Thoracic aorta (tissue), 2 donors: ENCODE measurements at regions not wholly inside any gene's neighbourhood (a gene's known extent, or its start where the extent isn't known, plus 50 kb on each side); places are given as distances from the start of the nearest gene placed in this dataset.

Experiments used
- ATAC-seq: fragments of 150-250 bp; one replicate; pipeline ENCODE4 v1.8.0; 2017; ENCODE audit warnings: low read depth; ENCODE audit not compliant: insufficient number of reproducible peaks, low FRiP score
- DNase-seq: peaks from one replicate; pipeline ENCODE4 v3.0.0-alpha.2; 2020; ENCODE audit warnings: low spot score
- H3K27ac ChIP-seq, 2 donors: fragments of 200-600 bp; sonication (generic); 1 replicate in 1 of 2; 2 replicates in 1 of 2; pipeline ENCODE4 v1.5.1; 2016; ENCODE audit warnings: mild to moderate bottlenecking in 2 of 2, moderate library complexity in 2 of 2
- H3K27me3 ChIP-seq: fragments of 200-600 bp; sonication (generic); replicated peaks from 2 replicates; pipeline ENCODE4 v1.6.0; 2016; ENCODE audit warnings: mild to moderate bottlenecking; ENCODE audit not compliant: insufficient read depth
- H3K36me3 ChIP-seq: fragments of 200-600 bp; sonication (generic); one replicate; pipeline ENCODE4 v1.5.1; 2016
- H3K4me1 ChIP-seq, 2 donors: fragments of 200-600 bp; sonication (generic); 1 replicate in 1 of 2; 2 replicates in 1 of 2; pipeline versions ENCODE4 v1.5.1 to v1.6.0; 2016; ENCODE audit warnings: low read depth in 2 of 2, mild to moderate bottlenecking in 1 of 2; ENCODE audit not compliant: control insufficient read depth in 1 of 2
- H3K4me3 ChIP-seq: fragments of 200-600 bp; sonication (generic); 2 replicates; pipeline ENCODE4 v1.5.1; 2016; ENCODE audit warnings: mild to moderate bottlenecking
- H3K9me3 ChIP-seq: fragments of 200-600 bp; sonication (generic); 2 replicates; pipeline ENCODE4 v1.5.1; 2016
- TF ChIP-seq, protein P1 (sequence below): fragments of 200-600 bp; sonication (generic); IDR thresholded peaks from one replicate; pipeline ENCODE4 v1.5.1; 2019; ENCODE audit warnings: antibody characterized with exemption

DNA sequence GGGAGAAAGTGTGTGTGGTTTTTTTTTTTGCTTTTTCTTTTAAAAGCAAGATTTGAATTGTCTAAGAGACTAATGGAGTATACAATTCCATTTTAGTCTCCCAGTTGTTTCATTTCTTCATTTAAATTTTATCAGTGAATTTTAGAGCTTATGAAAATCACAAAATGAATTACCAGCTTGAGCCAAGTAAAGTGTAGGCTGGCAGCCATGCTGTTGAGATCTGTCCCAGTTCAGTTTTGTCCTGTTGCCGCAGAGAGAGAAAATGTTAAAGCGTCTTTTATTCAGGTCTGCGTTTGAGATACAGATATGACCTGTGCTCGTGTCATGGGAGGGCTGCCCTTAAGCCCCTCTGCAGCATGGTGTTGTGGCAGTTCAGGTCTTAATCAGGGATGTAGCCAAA lies 256.5 kb downstream of the IPO8 start:
- DNase-seq = no peak
- TF ChIP-seq, protein P1, sequence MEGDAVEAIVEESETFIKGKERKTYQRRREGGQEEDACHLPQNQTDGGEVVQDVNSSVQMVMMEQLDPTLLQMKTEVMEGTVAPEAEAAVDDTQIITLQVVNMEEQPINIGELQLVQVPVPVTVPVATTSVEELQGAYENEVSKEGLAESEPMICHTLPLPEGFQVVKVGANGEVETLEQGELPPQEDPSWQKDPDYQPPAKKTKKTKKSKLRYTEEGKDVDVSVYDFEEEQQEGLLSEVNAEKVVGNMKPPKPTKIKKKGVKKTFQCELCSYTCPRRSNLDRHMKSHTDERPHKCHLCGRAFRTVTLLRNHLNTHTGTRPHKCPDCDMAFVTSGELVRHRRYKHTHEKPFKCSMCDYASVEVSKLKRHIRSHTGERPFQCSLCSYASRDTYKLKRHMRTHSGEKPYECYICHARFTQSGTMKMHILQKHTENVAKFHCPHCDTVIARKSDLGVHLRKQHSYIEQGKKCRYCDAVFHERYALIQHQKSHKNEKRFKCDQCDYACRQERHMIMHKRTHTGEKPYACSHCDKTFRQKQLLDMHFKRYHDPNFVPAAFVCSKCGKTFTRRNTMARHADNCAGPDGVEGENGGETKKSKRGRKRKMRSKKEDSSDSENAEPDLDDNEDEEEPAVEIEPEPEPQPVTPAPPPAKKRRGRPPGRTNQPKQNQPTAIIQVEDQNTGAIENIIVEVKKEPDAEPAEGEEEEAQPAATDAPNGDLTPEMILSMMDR = no peak
- no peak for ATAC-seq

DNA sequence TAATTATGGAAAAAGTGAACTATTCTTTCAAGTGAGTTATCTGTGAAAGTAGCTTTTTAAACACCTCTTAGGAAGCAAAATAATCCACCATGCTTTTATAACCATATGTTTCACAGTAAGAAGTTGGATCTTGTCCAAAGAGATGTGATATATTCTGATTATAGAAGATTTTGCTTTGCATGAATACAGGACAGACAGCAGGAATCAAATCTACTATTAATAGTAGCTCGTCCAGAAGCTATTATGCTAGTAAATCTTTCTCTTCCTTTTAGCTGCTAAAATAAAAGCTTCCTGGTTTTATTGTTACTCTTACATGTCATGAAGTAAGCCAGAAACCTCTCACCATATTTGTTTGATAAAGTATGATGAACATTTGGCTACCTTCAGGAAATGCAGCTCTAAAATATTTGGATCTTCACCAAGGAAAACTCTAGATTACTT lies 257.0 kb downstream of the IPO8 start:
- ATAC-seq = no peak
- H3K27me3 ChIP-seq = no peaks in the 10 kb centered on the region
- TF ChIP-seq, protein P1 = no peak

More for the DNA sequence above, 256.5 kb downstream of the IPO8 start:
- Histone ChIP-seq H3K27me3 (no peaks in the 10 kb centered on the region), H3K4me3 (no peak overlapping the region), H3K36me3 (no peaks in the 10 kb centered on the region), H3K27ac (no peak overlapping the region), H3K9me3 (no peaks in the 10 kb centered on the region), H3K4me1 (no peaks in the 10 kb centered on the region)

DNA sequence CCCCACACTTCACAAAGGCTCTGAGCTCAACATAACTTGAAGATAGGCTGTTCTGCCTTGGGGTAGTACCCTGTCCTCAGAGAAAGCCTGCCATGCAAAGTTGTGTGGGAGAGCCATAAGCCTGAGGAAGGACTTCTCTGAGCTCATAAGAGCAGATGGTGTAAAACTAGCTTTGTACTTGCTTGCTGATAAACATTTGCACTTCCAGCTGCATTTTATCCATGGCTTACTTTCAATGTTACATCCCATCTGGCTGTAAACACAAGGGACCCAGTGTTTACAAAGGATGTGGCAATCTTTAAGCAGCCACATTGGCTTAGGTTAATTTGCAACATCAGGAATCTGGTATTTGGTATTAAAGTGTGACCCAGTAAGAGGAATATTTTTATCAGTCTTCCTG lies 258.1 kb downstream of the IPO8 start:
- no peaks in the 10 kb centered on the region for H3K4me1 ChIP-seq
- H3K27ac ChIP-seq = no peak overlapping the region
- TF ChIP-seq, protein P1 = no peak
- ATAC-seq (no peak), DNase-seq (no peak)
- no peaks in the 10 kb centered on the region for H3K36me3 ChIP-seq
- H3K27me3 ChIP-seq = no peaks in the 10 kb centered on the region
- no peak overlapping the region for H3K4me3 ChIP-seq
- no peaks in the 10 kb centered on the region for H3K9me3 ChIP-seq

More for the DNA sequence above, 257.0 kb downstream of the IPO8 start:
- Histone ChIP-seq H3K27ac (no peak overlapping the region), H3K4me1 (no peaks in the 10 kb centered on the region), H3K36me3 (no peaks in the 10 kb centered on the region), H3K9me3 (no peaks in the 10 kb centered on the region), H3K4me3 (no peak overlapping the region)
- no peak for DNase-seq

DNA sequence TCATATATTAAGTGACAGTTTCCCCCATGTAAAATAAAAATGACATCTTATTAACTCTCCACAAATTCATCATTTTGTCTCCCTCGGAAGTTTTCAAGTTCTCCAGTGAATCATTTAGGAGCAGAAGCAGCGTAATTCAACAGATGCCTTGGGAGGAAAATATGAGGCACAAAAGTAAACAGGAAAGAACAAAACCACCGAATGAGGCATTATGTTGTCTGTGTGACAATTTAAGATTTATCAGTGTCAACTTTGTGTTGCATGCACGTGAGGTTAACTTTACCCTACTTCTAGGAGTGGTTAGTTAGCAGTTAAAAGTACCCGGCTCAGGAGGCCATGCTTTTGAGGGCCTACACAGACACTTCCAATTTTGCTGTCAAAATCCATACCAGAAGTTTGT lies 258.6 kb downstream of the IPO8 start:
- H3K9me3 ChIP-seq = no peaks in the 10 kb centered on the region
- TF ChIP-seq, protein P1 = no peak
- no peaks in the 10 kb centered on the region for H3K27me3 ChIP-seq
- no peaks in the 10 kb centered on the region for H3K36me3 ChIP-seq
- ATAC-seq = no peak
- H3K4me1 ChIP-seq = no peaks in the 10 kb centered on the region
- no peak overlapping the region for H3K27ac ChIP-seq
- H3K4me3 ChIP-seq = no peak overlapping the region
- DNase-seq = no peak

DNA sequence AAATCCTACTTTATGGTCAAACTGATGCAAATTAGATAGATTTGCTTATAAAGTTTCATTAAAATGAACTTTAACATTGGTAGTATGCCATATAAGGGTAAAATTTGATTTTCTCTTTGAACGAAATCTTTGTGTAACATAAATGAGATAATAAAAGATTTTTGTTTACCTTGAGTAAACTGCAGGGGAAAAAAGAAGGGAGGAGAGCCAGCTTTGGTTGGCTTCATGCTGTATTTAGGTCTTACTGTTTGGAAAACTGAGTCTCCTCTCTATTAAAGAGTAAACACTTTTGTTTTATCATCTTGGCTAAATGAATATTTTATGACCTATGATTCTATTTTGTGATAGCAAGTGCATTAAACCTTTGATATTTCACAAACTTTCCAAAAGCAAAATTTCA lies 267.6 kb downstream of the IPO8 start:
- TF ChIP-seq, protein P1 = no peak
- Histone ChIP-seq H3K27ac (no peak overlapping the region), H3K27me3 (no peaks in the 10 kb centered on the region), H3K4me1 (no peaks in the 10 kb centered on the region), H3K4me3 (no peak overlapping the region), H3K36me3 (no peaks in the 10 kb centered on the region), H3K9me3 (no peaks in the 10 kb centered on the region)
- DNase-seq (no peak), ATAC-seq (no peak)
